NCI-H748 (cell line): ENCODE measurements at regions not wholly inside any gene's neighbourhood (a gene's known extent, or its start where the extent isn't known, plus 50 kb on each side); places are given as distances from the start of the nearest gene placed in this dataset.

Source experiments
- DNase-seq: peaks from one replicate; lab custom pipeline; 2025; ENCODE audit not compliant: unreplicated experiment; lab: John Stamatoyannopoulos, UW

DNA sequence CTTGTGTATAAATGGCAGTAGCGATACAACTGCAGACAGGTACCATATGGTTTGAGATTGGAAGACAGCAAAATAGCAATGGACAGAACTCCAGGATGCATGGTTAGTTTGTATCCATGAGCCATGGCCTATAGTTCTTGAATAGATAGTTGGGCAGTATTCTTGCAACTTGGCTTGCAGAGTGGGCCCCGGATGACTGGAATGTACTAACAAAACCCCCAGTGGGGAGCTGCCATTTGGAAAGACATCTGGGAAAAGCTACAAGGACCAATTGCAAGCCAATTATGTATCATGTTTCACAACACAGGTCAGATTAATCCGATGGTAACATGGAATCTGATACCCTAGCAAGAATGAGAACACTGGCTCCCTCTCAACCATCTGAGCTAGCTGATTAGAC, 279.6 kb downstream of the RERGL start:
- DNase-seq: peak; percentile 77

DNA sequence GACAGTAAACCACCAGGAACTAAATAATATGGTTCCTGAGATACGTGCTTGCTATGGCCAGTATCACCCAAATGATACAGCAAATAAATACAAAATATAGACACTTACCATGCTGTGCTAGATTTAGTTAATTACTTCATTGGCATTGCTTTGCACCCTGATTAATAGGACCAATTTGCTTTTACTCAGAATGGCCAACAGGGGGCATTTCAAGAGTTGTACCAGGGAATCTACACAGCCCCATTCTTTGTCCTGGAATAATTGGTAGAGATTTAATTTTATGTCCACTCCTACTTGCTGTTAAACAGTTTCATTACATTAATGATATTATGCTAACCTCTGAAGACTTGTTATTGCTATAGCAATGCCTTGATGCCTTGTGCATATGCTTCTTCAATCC, 280.8 kb downstream of the RERGL start:
- DNase-seq: no peak

DNA sequence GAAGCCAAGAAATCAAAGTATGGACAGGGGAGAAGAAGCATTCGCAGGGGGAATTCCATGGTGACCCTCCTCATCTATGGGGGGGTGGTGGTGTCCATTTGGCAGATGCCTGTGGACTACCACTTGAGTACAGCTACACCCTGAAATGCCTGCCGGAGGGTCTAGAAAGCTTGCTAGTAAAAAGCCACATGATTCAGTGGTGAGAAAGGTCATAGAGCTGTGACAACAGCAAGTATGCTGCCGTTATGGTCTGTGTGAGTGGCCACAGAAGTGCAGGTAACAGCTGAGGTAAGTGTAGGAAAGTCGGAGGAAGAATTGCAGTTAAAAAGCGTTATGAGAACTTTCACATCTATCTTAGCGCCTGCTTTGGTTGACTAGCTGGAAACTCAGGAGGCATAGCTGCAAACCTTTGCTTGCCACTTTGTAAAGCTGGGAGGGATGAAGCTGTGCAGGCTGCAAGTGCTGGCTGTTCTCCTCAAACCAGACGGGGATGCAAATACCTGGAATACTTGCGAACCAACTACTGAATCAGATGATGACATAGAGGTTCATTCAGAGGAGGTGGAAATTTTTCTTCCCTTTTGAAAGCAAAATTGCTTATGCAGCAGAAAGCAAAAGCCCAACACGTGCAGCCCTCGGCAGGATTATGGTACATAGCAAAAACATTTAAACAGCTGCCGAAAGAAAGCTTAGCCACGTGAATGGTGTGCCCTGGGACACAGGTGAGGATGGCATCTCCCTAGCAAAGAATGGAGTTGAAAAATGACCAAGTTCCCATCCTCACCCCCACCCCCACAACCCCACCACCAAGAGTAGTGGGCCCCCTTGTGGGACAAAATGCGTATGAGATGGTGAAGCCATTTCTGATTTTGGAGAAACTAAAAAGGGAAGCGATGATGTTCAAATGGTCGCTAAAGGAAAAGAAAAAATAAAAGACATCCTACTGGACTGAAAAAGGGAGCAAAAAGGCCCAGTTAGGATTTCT, 287.0 kb downstream of the RERGL start:
- no peak for DNase-seq

DNA sequence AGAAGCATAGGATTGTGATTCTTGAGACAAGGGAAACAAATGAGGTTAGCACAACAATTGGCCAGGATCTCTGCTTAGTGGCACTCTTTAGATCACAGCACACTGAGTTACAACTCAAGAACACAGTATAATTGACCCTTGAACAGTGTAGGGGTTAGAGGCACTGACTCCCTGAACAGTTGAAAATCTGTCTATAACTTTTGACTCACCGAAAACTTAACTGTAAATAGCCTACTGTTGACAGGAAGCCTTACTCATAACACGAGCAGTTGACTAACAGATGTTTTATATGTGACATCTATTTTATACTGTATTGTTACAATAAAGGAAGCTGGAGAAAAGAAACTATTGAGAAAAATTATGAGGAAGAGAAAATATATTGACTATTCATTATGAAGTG, 296.1 kb downstream of the RERGL start:
- DNase-seq: no peak

DNA sequence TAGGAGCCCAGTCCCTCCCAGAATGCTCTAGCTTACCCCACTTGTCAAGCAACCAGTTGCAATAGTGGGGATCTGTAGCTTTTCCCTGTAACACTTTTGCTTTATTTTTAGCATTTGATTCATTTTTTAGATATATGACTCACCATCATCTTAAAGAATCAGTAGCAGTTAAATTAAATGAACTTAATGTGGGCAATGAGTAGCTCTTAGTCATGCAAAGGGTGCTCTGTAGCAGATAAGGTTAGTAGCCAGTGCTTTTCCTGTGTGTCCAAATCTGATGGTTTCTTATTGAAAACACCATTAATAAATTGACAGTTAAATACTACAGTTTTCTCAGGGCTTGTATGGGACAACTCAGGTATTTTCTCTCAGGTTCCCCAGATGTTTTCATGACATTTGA, 311.8 kb downstream of the RERGL start:
- DNase-seq: no peak

DNA sequence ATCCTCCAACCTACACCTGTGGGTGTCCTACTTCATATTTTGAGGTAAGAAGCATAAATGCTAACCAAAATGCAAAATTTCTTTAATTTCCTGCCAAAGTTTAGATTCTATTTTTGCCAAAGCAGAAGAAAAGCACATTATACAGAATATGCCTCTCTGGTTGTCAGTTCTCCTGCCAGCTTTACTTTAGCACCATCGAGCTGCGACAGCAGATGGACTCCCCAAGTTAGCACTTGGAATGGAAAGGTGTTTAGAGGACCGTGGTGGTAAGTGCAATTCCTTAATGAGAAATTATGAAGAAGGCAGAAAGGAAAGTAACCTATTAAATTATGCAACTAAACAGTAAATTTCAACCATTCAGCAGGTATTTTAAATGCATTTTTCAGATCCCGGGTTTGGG, 326.6 kb downstream of the RERGL start:
- DNase-seq: no peak

DNA sequence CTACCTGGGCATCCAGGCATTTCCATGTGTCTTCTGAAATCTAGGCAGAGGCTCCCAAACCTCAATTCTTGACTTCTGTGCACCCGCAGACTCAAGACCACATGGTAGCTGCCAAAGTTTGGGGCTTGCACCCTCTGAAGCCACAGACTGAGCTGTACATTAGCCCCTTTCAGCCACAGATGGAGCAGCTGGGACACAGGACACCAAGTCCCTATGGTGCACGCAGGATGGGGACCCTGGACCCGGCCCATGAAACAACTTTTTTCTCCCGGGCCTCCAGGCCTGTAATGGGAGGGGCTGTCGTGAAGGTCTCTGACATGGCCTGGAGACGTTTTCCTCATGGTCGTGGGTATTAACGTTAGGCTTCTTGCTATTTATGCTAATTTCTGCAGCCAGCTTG, 330.0 kb downstream of the RERGL start:
- DNase-seq: no peak
